Osteocyte (in vitro differentiated cells): ENCODE measurements at regions not wholly inside any gene's neighbourhood (a gene's known extent, or its start where the extent isn't known, plus 50 kb on each side); places are given as distances from the start of the nearest gene placed in this dataset.

Experiments used
- DNase-seq: peaks from one replicate; pipeline ENCODE4 v3.0.0; 2021; ENCODE audit warnings: mixed read lengths; ENCODE audit not compliant: unreplicated experiment; ENCODE audit errors: extremely low spot score
- H3K27ac Mint-ChIP-seq: one replicate; pipeline ENCODE4 v1.8.0; 2021; ENCODE audit warnings: mild to moderate bottlenecking, mixed read lengths; ENCODE audit not compliant: unreplicated experiment
- H3K27me3 Mint-ChIP-seq: one replicate; pipeline ENCODE4 v1.8.0; 2021; ENCODE audit warnings: mixed read lengths; ENCODE audit not compliant: unreplicated experiment
- H3K36me3 Mint-ChIP-seq: one replicate; pipeline ENCODE4 v1.8.0; 2021; ENCODE audit warnings: mixed read lengths; ENCODE audit not compliant: unreplicated experiment
- H3K4me1 Mint-ChIP-seq: one replicate; pipeline ENCODE4 v1.8.0; 2021; ENCODE audit warnings: mixed read lengths; ENCODE audit not compliant: unreplicated experiment
- H3K4me3 Mint-ChIP-seq: one replicate; pipeline ENCODE4 v1.8.0; 2021; ENCODE audit warnings: mild to moderate bottlenecking, moderate library complexity, mixed read lengths; ENCODE audit not compliant: unreplicated experiment
- H3K9me3 Mint-ChIP-seq: one replicate; pipeline ENCODE4 v1.8.0; 2021; ENCODE audit warnings: mixed read lengths; ENCODE audit not compliant: unreplicated experiment
- CTCF ChIP-seq: fragments of 200-600 bp; sonication (generic); IDR thresholded peaks from 2 replicates; pipeline ENCODE4 v1.5.0; 2021; ENCODE audit warnings: antibody characterized with exemption, mild to moderate bottlenecking, moderate library complexity

GRCh38 chr15:46258056-46258455, 623.2 kb downstream of the SQOR start:
- DNase-seq, result no peak
- no peak for TF ChIP-seq CTCF
- Mint-ChIP-seq H3K36me3 (no peaks in the 10 kb centered on the region), H3K4me1 (no peaks in the 10 kb centered on the region), H3K27ac (no peak overlapping the region), H3K27me3 (no peaks in the 10 kb centered on the region), H3K4me3 (no peak overlapping the region), H3K9me3 (peaks cover 5% of the 10 kb centered on the region)

GRCh38 chr15:46260937-46261336, 626.1 kb downstream of the SQOR start:
- no peak overlapping the region for H3K4me3 Mint-ChIP-seq
- H3K9me3 Mint-ChIP-seq, result peaks cover 8% of the 10 kb centered on the region
- TF ChIP-seq CTCF, result no peak
- H3K27ac Mint-ChIP-seq, result no peak overlapping the region
- H3K27me3 Mint-ChIP-seq, result no peaks in the 10 kb centered on the region
- DNase-seq, result no peak
- H3K36me3 Mint-ChIP-seq, result no peaks in the 10 kb centered on the region
- H3K4me1 Mint-ChIP-seq, result no peaks in the 10 kb centered on the region

GRCh38 chr15:46265664-46266347, 631.0 kb downstream of the SQOR start:
- Mint-ChIP-seq H3K4me3 (no peak overlapping the region), H3K27me3 (no peaks in the 10 kb centered on the region), H3K36me3 (no peaks in the 10 kb centered on the region), H3K27ac (no peak overlapping the region), H3K4me1 (no peaks in the 10 kb centered on the region), H3K9me3 (peaks cover 3% of the 10 kb centered on the region)
- no peak for TF ChIP-seq CTCF
- DNase-seq, result no peak

- Mint-ChIP-seq H3K9me3 (peaks cover 6% of the 10 kb centered on the region), H3K36me3 (no peaks in the 10 kb centered on the region), H3K4me3 (no peak overlapping the region), H3K4me1 (no peaks in the 10 kb centered on the region), H3K27ac (no peak overlapping the region), H3K27me3 (no peaks in the 10 kb centered on the region)
- no peak for DNase-seq
- TF ChIP-seq CTCF, result no peak
Measured at GRCh38 chr15:46266661-46267060, 631.8 kb downstream of the SQOR start.

GRCh38 chr15:46270481-46271147, 635.8 kb downstream of the SQOR start:
- Mint-ChIP-seq H3K27me3 (no peaks in the 10 kb centered on the region), H3K27ac (no peak overlapping the region), H3K4me1 (no peaks in the 10 kb centered on the region), H3K36me3 (no peaks in the 10 kb centered on the region), H3K4me3 (no peak overlapping the region), H3K9me3 (peaks cover 3% of the 10 kb centered on the region)
- no peak for TF ChIP-seq CTCF
- DNase-seq, result no peak
